ENCODE measurements at regions not wholly inside any gene's neighbourhood (a gene's known extent, or its start where the extent isn't known, plus 50 kb on each side); places are given as distances from the start of the nearest gene placed in this dataset.

- ChIA-PET CTCF (no interaction called here), POLR2A (no interaction called here)
These were observed 110.7 kb upstream of the IVNS1ABP start for GRCh38 chr1:185427776-185428175.

- CTCF ChIA-PET = interaction anchor here (1.3 kb wide), 1 partner anchor 109 kb away, joined by 4 read pairs; the partner anchor contains the start of gene IVNS1ABP
- POLR2A ChIA-PET = no interaction called here
These were observed 110.2 kb upstream of the IVNS1ABP start for GRCh38 chr1:185427264-185427663.

- ChIA-PET CTCF (interaction anchor here (1.3 kb wide), 1 partner anchor 109 kb away, joined by 4 read pairs; the partner anchor contains the start of gene IVNS1ABP), POLR2A (no interaction called here)
These were observed 109.8 kb upstream of the IVNS1ABP start for GRCh38 chr1:185426848-185427247.

- CTCF ChIA-PET = no interaction called here
These were observed 108.1 kb upstream of the IVNS1ABP start for GRCh38 chr1:185425163-185425562.

DNA sequence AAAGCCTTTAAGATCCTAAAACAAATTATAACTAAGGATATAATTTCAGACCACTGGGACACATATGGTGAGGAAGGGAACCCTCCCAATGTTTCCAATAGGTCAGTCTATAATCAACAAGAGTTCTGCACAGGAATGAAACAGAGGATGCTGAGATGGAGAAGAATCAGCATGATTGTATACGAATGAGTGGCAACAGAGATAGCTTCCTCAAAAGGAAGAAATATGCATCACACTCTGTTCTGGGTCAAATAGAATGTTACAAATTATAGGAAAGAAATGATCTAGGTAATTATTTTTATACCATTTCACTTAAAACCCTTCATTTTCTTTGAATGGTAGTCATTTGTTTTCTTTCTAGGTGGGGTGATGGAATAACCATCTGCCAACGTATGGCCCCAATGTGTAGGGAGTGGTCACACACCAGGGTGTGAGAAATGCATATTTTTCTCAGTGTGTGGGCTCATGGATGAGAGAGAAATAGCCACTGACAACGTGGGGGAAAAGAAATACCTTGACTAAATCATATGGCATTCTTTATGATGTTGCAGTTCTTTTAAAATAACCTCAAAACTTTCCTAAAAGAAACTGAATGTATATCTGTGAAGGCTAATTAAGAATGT lies 104.6 kb upstream of the IVNS1ABP start:
- ChIA-PET CTCF (no interaction called here), POLR2A (interaction anchor here (0.9 kb wide), 1 partner anchor 18 kb away, joined by 3 read pairs; no protein-coding TSS in a partner anchor)

More at GRCh38 chr1:185425163-185425562, 108.1 kb upstream of the IVNS1ABP start:
- POLR2A ChIA-PET = no interaction called here

DNA sequence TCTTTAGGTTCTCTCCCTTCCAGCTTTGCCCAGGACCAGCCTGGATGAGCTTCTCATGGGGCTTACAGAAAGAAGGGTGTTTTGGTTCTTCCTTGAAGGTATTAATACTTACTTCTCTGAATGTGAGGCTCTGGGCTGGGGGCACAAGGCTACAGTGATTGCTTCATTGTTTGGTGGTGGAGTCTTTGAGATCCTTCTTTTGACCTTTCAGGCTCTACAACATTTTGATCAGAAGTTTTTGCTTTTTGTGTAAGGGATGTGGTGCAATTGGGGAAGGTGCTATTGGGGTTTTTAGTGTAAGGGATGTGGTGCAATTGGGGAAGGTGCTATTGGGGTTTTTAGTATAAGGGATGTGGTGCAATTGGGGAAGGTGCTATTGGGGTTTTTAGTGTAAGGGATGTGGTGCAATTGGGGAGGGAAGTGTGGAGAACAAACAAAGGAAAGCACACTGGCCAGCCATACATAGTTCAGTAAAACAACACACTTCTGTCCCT lies 103.6 kb upstream of the IVNS1ABP start:
- ChIA-PET POLR2A (interaction anchor here (0.9 kb wide), 1 partner anchor 19 kb away, joined by 3 read pairs; no protein-coding TSS in a partner anchor), CTCF (no interaction called here)

GRCh38 chr1:185419718-185420117 lies 102.7 kb upstream of the IVNS1ABP start:
- ChIA-PET POLR2A (no interaction called here), CTCF (interaction anchor here (0.8 kb wide), 1 partner anchor 35 kb away, joined by 3 read pairs; no protein-coding TSS in a partner anchor)

DNA sequence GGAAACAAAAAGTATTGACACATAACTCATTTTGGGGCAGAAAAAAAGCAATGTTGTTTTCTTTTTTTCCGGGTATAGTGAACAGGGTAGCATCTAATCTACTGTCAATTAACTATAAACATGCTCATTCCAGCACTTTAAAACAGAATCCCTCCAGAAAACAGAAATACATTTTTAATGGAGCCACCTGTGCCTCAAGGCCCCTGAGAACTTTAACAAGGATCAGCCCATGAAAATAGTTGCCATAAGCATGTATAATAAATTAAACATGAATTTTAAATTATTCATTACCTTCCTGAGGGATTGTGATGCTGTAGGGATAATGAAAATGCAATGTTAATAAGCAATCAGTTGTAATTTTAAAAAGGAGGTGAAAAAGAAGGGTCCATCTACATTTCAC lies 101.4 kb upstream of the IVNS1ABP start:
- CTCF ChIA-PET = no interaction called here
- POLR2A ChIA-PET = no interaction called here

GRCh38 chr1:185412385-185413087 lies 95.5 kb upstream of the IVNS1ABP start:
- CTCF ChIA-PET = no interaction called here
- POLR2A ChIA-PET = no interaction called here

DNA sequence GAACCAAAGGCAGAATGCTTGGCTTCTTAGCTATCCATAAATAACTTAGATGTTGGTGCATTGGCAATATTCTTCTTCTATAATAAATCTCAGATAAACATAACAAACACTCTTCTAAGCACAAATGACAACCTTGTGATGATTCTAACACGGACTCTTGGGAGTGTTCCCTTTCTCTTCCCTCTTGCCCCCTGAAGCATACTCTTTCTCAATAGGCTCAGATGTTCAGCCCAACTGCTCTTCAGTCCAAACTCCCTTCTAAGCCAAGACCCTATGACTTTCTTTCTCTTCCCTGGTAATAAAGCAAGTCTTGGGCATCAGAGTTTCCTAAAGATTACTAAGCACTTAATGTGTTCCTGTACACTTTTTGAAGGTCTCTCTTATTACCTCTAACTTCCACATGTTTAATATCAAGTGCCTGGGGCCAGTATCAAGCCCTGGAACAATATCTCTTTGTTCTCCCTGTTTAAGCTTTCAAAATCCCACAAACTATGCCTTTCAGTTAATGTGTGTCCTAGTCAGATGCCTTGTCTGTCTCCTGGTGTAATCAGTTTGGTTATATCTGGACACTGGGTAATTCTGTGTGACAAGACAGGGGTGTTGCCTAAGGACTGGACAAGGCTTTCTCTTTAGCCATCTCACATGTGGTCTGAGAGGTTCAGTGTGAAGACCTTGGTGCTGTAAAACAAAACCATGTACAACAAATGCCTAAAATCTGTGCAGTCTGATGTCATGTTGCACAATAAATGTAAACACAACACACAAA lies 92.9 kb upstream of the IVNS1ABP start:
- ChIA-PET CTCF (no interaction called here), POLR2A (no interaction called here)

GRCh38 chr1:185409345-185409744 lies 92.3 kb upstream of the IVNS1ABP start:
- ChIA-PET POLR2A (no interaction called here), CTCF (no interaction called here)

GRCh38 chr1:185408700-185409270 lies 91.7 kb upstream of the IVNS1ABP start:
- POLR2A ChIA-PET = no interaction called here

DNA sequence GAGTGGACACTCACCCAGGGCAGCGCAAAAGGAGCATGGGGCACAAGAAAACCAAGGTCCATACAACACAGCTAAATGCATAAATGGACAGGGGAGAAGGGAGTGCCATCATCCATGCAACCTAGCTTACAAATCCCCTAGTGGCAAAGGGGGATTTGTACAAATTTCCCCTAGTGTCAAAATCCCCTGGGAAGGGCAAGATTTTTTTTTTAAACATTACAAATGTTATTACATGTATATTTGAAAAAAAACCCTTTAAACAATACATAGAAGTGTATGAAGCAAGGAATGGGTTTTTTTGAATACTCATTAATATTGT lies 89.6 kb upstream of the IVNS1ABP start:
- ChIA-PET POLR2A (no interaction called here), CTCF (no interaction called here)

More at GRCh38 chr1:185408700-185409270, 91.7 kb upstream of the IVNS1ABP start:
- CTCF ChIA-PET = no interaction called here

DNA sequence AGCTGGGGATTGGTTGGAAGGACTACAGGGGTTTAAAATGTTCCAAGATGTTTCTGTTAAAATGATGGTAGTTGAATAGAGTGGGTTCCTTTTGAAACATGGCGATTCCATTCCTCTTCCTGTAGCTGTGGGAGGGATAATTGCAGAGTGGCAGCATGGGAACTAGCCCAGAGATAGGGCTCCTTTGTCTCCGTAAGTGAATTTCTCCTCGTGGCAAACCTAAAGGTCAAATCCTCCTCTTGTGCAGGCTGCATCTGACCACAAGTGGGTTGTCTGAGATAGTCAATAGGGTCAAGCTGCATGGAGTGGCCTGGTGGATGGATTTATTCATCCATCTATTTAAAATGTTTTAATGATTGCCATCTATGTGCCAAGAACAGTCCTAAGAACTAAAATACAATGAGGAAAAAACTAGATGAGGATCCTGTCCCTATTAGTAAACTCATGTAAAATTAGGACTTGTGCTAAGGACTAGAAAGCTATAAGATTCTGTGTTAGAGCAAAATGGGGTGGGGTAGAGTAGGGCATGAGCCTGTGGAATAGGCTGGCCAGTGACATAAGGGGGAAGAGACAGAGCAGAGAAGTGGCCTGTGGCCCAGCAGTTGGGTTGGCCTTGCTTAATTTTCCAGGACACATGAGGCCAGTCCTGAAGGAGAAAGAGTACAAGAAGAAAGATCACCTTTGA lies 89.1 kb upstream of the IVNS1ABP start:
- POLR2A ChIA-PET = no interaction called here
- CTCF ChIA-PET = no interaction called here

- POLR2A ChIA-PET = no interaction called here
- CTCF ChIA-PET = no interaction called here
These were observed 88.0 kb upstream of the IVNS1ABP start for GRCh38 chr1:185404907-185405568.

DNA sequence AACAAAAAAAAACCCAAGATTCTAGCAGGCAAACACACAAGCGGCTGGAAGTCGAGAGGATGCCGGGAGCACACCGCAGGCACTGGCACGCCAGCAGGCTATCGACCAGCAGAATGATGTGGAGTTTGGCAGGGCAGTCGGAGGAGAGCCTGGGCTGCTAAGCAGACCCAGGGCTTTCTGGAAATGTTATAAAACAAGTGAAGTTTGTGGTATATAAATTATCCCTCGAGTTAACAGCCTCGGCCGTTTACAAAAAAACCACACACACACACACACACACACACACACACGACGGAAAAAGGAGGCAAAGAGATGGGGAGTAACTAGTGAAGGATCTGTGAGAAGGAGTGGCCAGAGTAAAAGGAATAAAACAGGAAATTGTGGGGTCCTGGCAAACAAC lies 87.2 kb upstream of the IVNS1ABP start:
- ChIA-PET CTCF (no interaction called here), POLR2A (no interaction called here)

GRCh38 chr1:185402930-185403329 lies 85.9 kb upstream of the IVNS1ABP start:
- POLR2A ChIA-PET = no interaction called here
- CTCF ChIA-PET = no interaction called here

DNA sequence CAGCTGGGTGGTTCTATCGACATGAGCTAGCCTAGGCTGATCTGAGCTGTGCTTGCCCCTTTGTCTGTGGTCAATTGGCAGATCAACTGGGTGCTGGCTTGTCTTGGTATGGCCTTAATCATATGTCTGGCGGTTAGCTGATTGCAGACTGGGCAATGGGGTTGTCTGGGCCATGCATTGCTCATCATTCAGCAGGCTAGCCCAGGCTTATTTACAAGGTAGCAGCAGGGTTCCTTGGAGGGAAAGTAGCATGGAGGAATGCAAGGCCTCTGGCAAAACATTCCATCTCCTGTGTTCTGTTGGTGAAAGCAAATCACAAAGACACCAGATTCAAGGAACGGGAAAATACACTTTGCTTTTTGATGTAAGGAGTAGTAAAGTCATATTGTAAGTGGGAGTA lies 84.0 kb upstream of the IVNS1ABP start:
- CTCF ChIA-PET = no interaction called here
- POLR2A ChIA-PET = no interaction called here

GRCh38 chr1:185400052-185400451 lies 83.0 kb upstream of the IVNS1ABP start:
- CTCF ChIA-PET = no interaction called here
- POLR2A ChIA-PET = no interaction called here

GRCh38 chr1:185398599-185398998 lies 81.6 kb upstream of the IVNS1ABP start:
- ChIA-PET CTCF (no interaction called here), POLR2A (no interaction called here)

All from activated CD8-positive, alpha-beta memory T cell treated with anti-CD3 and anti-CD28 coated beads for 36 hours (primary cell).